ENCODE measurements at regions not wholly inside any gene's neighbourhood (a gene's known extent, or its start where the extent isn't known, plus 50 kb on each side); places are given as distances from the start of the nearest gene placed in this dataset.
"Not testable (repeated sequence)": the region's sequence is repeated elsewhere in the genome, so short reads cannot be mapped to it uniquely, and the experiment has no call there.

GRCh38 chr6:132132422-132132821 lies 181.2 kb upstream of the CCN2 start:
- DNase-seq (ENCODE audit: low spot score in 2 of 2) (no peak), ATAC-seq (replicated peaks; ENCODE audit: extremely low read depth, poor library complexity, severe bottlenecking) (no peak)
- Mint-ChIP-seq H3K36me3 (ENCODE audit: insufficient read depth) (no peaks in the 10 kb centered on the region), H3K27me3 (peaks cover 19% of the 10 kb centered on the region), H3K4me3 (no peak overlapping the region), H3K27ac (ENCODE audit: low read depth) (no peak overlapping the region), H3K9me3 (peaks cover 2% of the 10 kb centered on the region), H3K4me1 (no peaks in the 10 kb centered on the region)

GRCh38 chr6:132131758-132132157 lies 180.6 kb upstream of the CCN2 start:
- ATAC-seq (replicated peaks; ENCODE audit: extremely low read depth, poor library complexity, severe bottlenecking), result no peak
- Mint-ChIP-seq H3K36me3 (ENCODE audit: insufficient read depth) (no peaks in the 10 kb centered on the region), H3K27ac (ENCODE audit: low read depth) (no peak overlapping the region), H3K4me1 (no peaks in the 10 kb centered on the region), H3K4me3 (no peak overlapping the region), H3K9me3 (peaks cover 6% of the 10 kb centered on the region), H3K27me3 (peaks cover 25% of the 10 kb centered on the region)
- no peak for DNase-seq (ENCODE audit: low spot score in 2 of 2)

- H3K27ac Mint-ChIP-seq (ENCODE audit: low read depth), result no peak overlapping the region
- H3K27me3 Mint-ChIP-seq, result peaks cover 26% of the 10 kb centered on the region
- H3K36me3 Mint-ChIP-seq (ENCODE audit: insufficient read depth), result no peaks in the 10 kb centered on the region
- no peak overlapping the region for H3K4me3 Mint-ChIP-seq
- DNase-seq (ENCODE audit: low spot score in 2 of 2), result no peak
- no peaks in the 10 kb centered on the region for H3K4me1 Mint-ChIP-seq
- no peak for ATAC-seq (replicated peaks; ENCODE audit: extremely low read depth, poor library complexity, severe bottlenecking)
- peaks cover 6% of the 10 kb centered on the region for H3K9me3 Mint-ChIP-seq
These were observed 180.2 kb upstream of the CCN2 start for GRCh38 chr6:132131351-132131750.

- ATAC-seq (replicated peaks; ENCODE audit: extremely low read depth, poor library complexity, severe bottlenecking), result no peak
- Mint-ChIP-seq H3K4me3 (no peak overlapping the region), H3K27ac (ENCODE audit: low read depth) (no peak overlapping the region)
These were observed 179.6 kb upstream of the CCN2 start for GRCh38 chr6:132130626-132131298.

GRCh38 chr6:132128424-132128823 lies 177.3 kb upstream of the CCN2 start:
- Mint-ChIP-seq H3K4me1 (no peaks in the 10 kb centered on the region), H3K4me3 (no peak overlapping the region), H3K27ac (ENCODE audit: low read depth) (no peak overlapping the region), H3K36me3 (ENCODE audit: insufficient read depth) (no peaks in the 10 kb centered on the region), H3K9me3 (peaks cover 6% of the 10 kb centered on the region), H3K27me3 (peaks cover 26% of the 10 kb centered on the region)
- DNase-seq (ENCODE audit: low spot score in 2 of 2), result no peak
- ATAC-seq (replicated peaks; ENCODE audit: extremely low read depth, poor library complexity, severe bottlenecking), result no peak

More at GRCh38 chr6:132130626-132131298, 179.6 kb upstream of the CCN2 start:
- peaks cover 6% of the 10 kb centered on the region for H3K9me3 Mint-ChIP-seq
- no peaks in the 10 kb centered on the region for H3K36me3 Mint-ChIP-seq (ENCODE audit: insufficient read depth)
- H3K4me1 Mint-ChIP-seq, result no peaks in the 10 kb centered on the region
- peaks cover 26% of the 10 kb centered on the region for H3K27me3 Mint-ChIP-seq
- no peak for DNase-seq (ENCODE audit: low spot score in 2 of 2)

GRCh38 chr6:132126150-132126549 lies 175.0 kb upstream of the CCN2 start:
- no peak for DNase-seq (ENCODE audit: low spot score in 2 of 2)
- Mint-ChIP-seq H3K9me3 (peaks cover 6% of the 10 kb centered on the region), H3K27ac (ENCODE audit: low read depth) (no peak overlapping the region), H3K27me3 (peaks cover 14% of the 10 kb centered on the region), H3K4me3 (no peak overlapping the region), H3K4me1 (no peaks in the 10 kb centered on the region), H3K36me3 (ENCODE audit: insufficient read depth) (no peaks in the 10 kb centered on the region)
- ATAC-seq (replicated peaks; ENCODE audit: extremely low read depth, poor library complexity, severe bottlenecking), result no peak

- Mint-ChIP-seq H3K4me3 (no peak overlapping the region), H3K4me1 (no peaks in the 10 kb centered on the region), H3K27ac (ENCODE audit: low read depth) (no peak overlapping the region), H3K27me3 (peaks cover 19% of the 10 kb centered on the region), H3K36me3 (ENCODE audit: insufficient read depth) (no peaks in the 10 kb centered on the region), H3K9me3 (peaks cover 6% of the 10 kb centered on the region)
- DNase-seq (ENCODE audit: low spot score in 2 of 2) (no peak), ATAC-seq (replicated peaks; ENCODE audit: extremely low read depth, poor library complexity, severe bottlenecking) (no peak)
These were observed 171.7 kb upstream of the CCN2 start for GRCh38 chr6:132122871-132123270.

GRCh38 chr6:132122176-132122575 lies 171.0 kb upstream of the CCN2 start:
- Mint-ChIP-seq H3K36me3 (ENCODE audit: insufficient read depth) (no peaks in the 10 kb centered on the region), H3K27ac (ENCODE audit: low read depth) (no peak overlapping the region), H3K4me3 (no peak overlapping the region), H3K9me3 (peaks cover 1% of the 10 kb centered on the region), H3K4me1 (no peaks in the 10 kb centered on the region), H3K27me3 (peaks cover 14% of the 10 kb centered on the region)
- ATAC-seq (replicated peaks; ENCODE audit: extremely low read depth, poor library complexity, severe bottlenecking) (no peak), DNase-seq (ENCODE audit: low spot score in 2 of 2) (no peak)

GRCh38 chr6:132118144-132118543 lies 167.0 kb upstream of the CCN2 start:
- Mint-ChIP-seq H3K36me3 (ENCODE audit: insufficient read depth) (no peaks in the 10 kb centered on the region), H3K27me3 (peaks cover 9% of the 10 kb centered on the region), H3K4me1 (no peaks in the 10 kb centered on the region), H3K9me3 (no peaks in the 10 kb centered on the region), H3K4me3 (no peak overlapping the region), H3K27ac (ENCODE audit: low read depth) (no peak overlapping the region)
- DNase-seq (ENCODE audit: low spot score in 2 of 2), result no peak
- no peak for ATAC-seq (replicated peaks; ENCODE audit: extremely low read depth, poor library complexity, severe bottlenecking)

GRCh38 chr6:132115714-132116366 lies 164.7 kb upstream of the CCN2 start:
- H3K9me3 Mint-ChIP-seq, result no peaks in the 10 kb centered on the region
- no peak for DNase-seq (ENCODE audit: low spot score in 2 of 2)
- peaks cover 9% of the 10 kb centered on the region for H3K27me3 Mint-ChIP-seq
- H3K36me3 Mint-ChIP-seq (ENCODE audit: insufficient read depth), result no peaks in the 10 kb centered on the region
- H3K4me1 Mint-ChIP-seq, result no peaks in the 10 kb centered on the region
- no peak for ATAC-seq (replicated peaks; ENCODE audit: extremely low read depth, poor library complexity, severe bottlenecking)
- H3K27ac Mint-ChIP-seq (ENCODE audit: low read depth), result no peak overlapping the region
- H3K4me3 Mint-ChIP-seq, result no peak overlapping the region

GRCh38 chr6:132114201-132114825 lies 163.1 kb upstream of the CCN2 start:
- no peaks in the 10 kb centered on the region for H3K4me1 Mint-ChIP-seq
- no peak for ATAC-seq (replicated peaks; ENCODE audit: extremely low read depth, poor library complexity, severe bottlenecking)

GRCh38 chr6:132109752-132110151 lies 158.6 kb upstream of the CCN2 start:
- H3K4me1 Mint-ChIP-seq; H3K27ac Mint-ChIP-seq (ENCODE audit: low read depth); H3K36me3 Mint-ChIP-seq (ENCODE audit: insufficient read depth); ATAC-seq (replicated peaks; ENCODE audit: extremely low read depth, poor library complexity, severe bottlenecking); H3K4me3 Mint-ChIP-seq; H3K27me3 Mint-ChIP-seq; DNase-seq (ENCODE audit: low spot score in 2 of 2): not testable (repeated sequence)
- peaks cover 19% of the 10 kb centered on the region for H3K9me3 Mint-ChIP-seq

More at GRCh38 chr6:132114201-132114825, 163.1 kb upstream of the CCN2 start:
- H3K27me3 Mint-ChIP-seq, result peaks cover 5% of the 10 kb centered on the region
- peaks cover 9% of the 10 kb centered on the region for H3K9me3 Mint-ChIP-seq
- no peak for DNase-seq (ENCODE audit: low spot score in 2 of 2)
- no peak overlapping the region for H3K27ac Mint-ChIP-seq (ENCODE audit: low read depth)
- no peaks in the 10 kb centered on the region for H3K36me3 Mint-ChIP-seq (ENCODE audit: insufficient read depth)
- no peak overlapping the region for H3K4me3 Mint-ChIP-seq

GRCh38 chr6:132107896-132108295 lies 156.7 kb upstream of the CCN2 start:
- Mint-ChIP-seq H3K4me3 (no peak overlapping the region), H3K9me3 (peaks cover 19% of the 10 kb centered on the region), H3K36me3 (ENCODE audit: insufficient read depth) (no peaks in the 10 kb centered on the region), H3K4me1 (no peaks in the 10 kb centered on the region), H3K27ac (ENCODE audit: low read depth) (no peak overlapping the region), H3K27me3 (no peaks in the 10 kb centered on the region)
- no peak for DNase-seq (ENCODE audit: low spot score in 2 of 2)
- ATAC-seq (replicated peaks; ENCODE audit: extremely low read depth, poor library complexity, severe bottlenecking), result no peak
